IMR-90 (cell line): ENCODE measurements at regions not wholly inside any gene's neighbourhood (a gene's known extent, or its start where the extent isn't known, plus 50 kb on each side); places are given as distances from the start of the nearest gene placed in this dataset.

Source experiments
- BHLHE40 ChIP-seq: fragments of 150-350 bp; IDR thresholded peaks from 2 replicates; pipeline ENCODE4 v1.6.1; 2016; ENCODE audit warnings: mild to moderate bottlenecking, low read depth, low read length
- CEBPB ChIP-seq: IDR thresholded peaks from 2 replicates; pipeline ENCODE4 v1.6.1; 2012; ENCODE audit warnings: low read depth, low read length, improper control_type of control experiment
- MAFK ChIP-seq: IDR thresholded peaks from 2 replicates; pipeline ENCODE4 v1.6.1; 2012; ENCODE audit warnings: low read depth, low read length, improper control_type of control experiment
- POLR2A ChIP-seq: IDR thresholded peaks from 2 replicates; pipeline ENCODE4 v1.6.1; 2012; ENCODE audit warnings: mild to moderate bottlenecking, low read depth, low read length
- SMC3 ChIP-seq: fragments of 150-350 bp; IDR thresholded peaks from 2 replicates; pipeline ENCODE4 v1.6.1; 2016; ENCODE audit warnings: low read depth, mild to moderate bottlenecking, antibody characterized with exemption, low read length, moderate library complexity
- TF ChIP-seq, protein P1 (sequence below): conservative IDR thresholded peaks from 2 replicates; pipeline ENCODE4 v1.5.1; 2012; ENCODE audit warnings: mild to moderate bottlenecking, low read depth, low read length, improper control_type of control experiment
- TF ChIP-seq, protein P2 (sequence below): fragments of 150-350 bp; IDR thresholded peaks from 2 replicates; pipeline ENCODE4 v1.6.1; 2017; ENCODE audit warnings: mild to moderate bottlenecking, antibody characterized with exemption, low read length, low read depth

DNA sequence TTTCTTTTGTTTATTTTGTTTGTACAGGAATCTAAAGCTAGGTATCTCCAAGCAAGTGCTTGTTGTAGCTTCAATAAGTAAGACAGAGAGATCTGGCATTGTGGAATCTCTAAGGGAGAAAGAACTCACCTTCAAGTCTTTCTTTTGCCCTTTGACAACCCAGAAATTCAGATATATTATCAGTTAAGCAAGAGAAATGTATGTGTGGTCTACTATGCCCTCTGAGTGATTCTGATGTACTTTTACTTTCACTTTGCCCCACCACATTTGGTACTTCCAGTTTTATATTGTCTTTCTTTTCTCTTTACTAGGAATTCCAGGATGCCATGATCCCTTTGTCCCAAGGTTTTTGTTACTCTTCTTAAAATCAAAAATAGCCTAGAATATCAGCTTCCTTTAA is 259.6 kb upstream of the PIK3C3 start:
- TF ChIP-seq, protein P1, sequence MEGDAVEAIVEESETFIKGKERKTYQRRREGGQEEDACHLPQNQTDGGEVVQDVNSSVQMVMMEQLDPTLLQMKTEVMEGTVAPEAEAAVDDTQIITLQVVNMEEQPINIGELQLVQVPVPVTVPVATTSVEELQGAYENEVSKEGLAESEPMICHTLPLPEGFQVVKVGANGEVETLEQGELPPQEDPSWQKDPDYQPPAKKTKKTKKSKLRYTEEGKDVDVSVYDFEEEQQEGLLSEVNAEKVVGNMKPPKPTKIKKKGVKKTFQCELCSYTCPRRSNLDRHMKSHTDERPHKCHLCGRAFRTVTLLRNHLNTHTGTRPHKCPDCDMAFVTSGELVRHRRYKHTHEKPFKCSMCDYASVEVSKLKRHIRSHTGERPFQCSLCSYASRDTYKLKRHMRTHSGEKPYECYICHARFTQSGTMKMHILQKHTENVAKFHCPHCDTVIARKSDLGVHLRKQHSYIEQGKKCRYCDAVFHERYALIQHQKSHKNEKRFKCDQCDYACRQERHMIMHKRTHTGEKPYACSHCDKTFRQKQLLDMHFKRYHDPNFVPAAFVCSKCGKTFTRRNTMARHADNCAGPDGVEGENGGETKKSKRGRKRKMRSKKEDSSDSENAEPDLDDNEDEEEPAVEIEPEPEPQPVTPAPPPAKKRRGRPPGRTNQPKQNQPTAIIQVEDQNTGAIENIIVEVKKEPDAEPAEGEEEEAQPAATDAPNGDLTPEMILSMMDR, result no peak
- TF ChIP-seq POLR2A (no peak), MAFK (no peak), CEBPB (no peak), SMC3 (no peak), BHLHE40 (no peak)
- TF ChIP-seq, protein P2, sequence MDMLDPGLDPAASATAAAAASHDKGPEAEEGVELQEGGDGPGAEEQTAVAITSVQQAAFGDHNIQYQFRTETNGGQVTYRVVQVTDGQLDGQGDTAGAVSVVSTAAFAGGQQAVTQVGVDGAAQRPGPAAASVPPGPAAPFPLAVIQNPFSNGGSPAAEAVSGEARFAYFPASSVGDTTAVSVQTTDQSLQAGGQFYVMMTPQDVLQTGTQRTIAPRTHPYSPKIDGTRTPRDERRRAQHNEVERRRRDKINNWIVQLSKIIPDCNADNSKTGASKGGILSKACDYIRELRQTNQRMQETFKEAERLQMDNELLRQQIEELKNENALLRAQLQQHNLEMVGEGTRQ, result no peak
